Stimulated activated naive CD8-positive, alpha-beta T cell treated with anti-CD3 and anti-CD28 coated beads, Interleukin-15, Interleukin-2, amounts not matched to agents 100 U/mL and 50 U/mL, for 24 hours (primary cell): ENCODE measurements at regions not wholly inside any gene's neighbourhood (a gene's known extent, or its start where the extent isn't known, plus 50 kb on each side); places are given as distances from the start of the nearest gene placed in this dataset.

Experiments used
- ATAC-seq: fragments of 150-1000 bp; cut with Tn5 transposase; one replicate; pipeline ENCODE4 v1.10.0; 2021
- DNase-seq: peaks from one replicate; pipeline ENCODE4 v3.0.0; 2021

DNA sequence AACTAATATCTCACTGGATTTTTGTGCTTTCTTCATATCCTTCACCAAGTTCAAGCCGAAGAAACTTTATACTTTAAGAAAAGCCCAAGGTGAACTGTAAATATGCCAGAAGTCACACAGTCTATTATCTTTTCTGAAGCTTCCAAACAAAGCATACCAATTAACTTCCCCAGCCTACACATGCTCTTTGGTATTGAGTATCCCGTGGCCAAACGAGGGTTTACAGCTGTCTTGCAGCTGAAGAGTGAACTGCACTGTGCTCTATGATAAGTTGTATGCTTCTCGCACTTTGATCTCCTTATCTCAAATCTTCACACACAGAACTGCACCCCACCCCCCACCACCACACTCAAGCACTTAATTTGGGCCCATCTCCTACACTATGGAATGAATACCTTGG lies 215.6 kb upstream of the VEPH1 start:
- ATAC-seq, result no peak
- DNase-seq, result no peak

DNA sequence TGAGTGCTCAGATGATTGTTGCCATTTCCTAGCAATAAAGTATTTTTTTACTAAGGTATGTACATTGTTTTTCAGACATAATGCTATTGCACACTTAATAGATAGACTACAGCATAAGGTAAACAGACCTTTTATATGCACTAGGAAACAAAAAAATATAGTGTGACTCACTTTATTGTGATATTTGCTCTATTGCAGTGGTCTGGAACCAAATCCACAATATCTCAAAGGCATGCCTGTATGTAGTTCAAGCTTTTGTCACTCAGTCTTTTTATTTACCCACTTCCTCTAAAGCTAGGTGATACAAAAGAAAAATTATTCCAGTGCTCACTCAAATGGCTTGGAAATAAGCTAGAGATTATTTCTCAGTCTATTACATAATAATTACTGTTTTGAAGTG lies 209.9 kb upstream of the VEPH1 start:
- DNase-seq (no peak), ATAC-seq (no peak)

DNA sequence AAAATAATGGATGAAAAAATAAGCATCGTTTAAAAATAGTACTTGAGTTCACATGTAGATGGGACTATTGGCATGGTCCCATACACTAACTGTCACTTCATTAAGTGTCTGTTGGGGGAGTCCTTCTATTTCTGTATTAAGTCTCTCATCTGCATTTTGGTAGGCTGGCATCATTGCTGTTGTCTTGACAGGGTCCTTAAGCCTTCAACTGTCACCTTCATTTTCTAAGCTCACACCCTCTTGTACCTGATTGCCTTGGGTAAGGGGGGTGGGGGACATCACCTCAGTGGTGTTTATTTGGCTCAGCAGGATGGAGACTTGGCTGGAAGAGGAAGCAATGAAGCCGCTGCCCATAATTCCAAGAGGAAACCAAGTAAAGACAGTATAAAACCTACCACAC lies 202.0 kb upstream of the VEPH1 start:
- DNase-seq, result no peak
- ATAC-seq, result no peak

DNA sequence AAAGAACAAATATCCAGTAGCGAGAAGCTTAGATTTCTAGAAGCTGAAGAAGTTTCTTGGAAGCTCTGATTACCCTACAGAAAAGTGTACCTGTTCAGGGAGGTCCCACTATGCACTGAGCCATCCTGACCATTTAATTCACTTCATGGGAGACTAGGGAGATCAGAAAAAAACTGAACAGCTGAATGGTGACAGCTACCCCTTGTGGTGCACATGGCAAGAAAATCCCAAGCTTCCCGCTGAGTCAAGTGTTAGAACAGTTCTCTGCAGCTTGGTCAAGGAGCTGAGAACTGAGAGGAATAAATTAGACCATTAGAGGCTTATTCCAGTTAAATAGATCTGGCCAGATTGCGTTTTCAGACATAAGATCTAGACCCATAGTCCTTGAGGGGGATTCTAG lies 197.2 kb upstream of the VEPH1 start:
- no peak for DNase-seq
- ATAC-seq, result no peak

DNA sequence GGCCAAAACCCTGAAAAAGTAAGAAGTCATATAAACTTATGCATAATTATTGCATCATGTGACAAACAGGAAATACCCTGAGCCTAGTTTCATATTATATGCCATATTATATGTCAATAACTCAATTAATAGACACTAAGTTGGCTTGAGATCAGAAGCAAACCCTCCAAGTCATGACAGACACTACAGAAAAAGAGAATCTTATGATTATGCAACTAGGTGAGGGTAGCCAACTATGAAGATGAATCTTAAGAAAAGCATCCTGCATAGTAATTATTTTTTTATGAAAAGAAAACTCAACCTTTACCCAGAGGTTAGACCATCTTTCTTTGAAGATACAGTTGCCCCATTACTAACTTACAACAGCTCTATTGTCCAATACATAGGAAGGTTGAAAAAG lies 192.4 kb upstream of the VEPH1 start:
- no peak for ATAC-seq

DNA sequence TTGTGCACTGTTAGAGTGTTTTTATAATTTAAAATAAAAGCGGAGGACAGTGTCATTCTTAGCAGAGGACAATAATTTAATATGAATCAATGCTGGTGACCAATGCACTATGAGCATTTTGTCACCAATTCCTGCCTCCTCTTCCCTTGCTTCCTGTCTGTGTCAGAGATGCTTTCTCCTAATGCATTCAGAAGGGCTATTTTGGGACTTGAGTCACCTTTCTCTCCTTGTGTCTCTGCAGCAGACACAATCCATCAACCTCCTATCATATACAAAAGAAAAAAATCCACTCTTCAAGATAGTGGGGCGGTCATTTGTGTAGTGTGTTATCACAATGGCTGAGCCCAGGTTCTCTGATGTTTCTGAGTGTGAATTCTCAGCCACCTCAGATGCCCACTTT lies 191.9 kb upstream of the VEPH1 start:
- DNase-seq (no peak), ATAC-seq (no peak)

More for the DNA sequence above, 192.4 kb upstream of the VEPH1 start:
- no peak for DNase-seq

DNA sequence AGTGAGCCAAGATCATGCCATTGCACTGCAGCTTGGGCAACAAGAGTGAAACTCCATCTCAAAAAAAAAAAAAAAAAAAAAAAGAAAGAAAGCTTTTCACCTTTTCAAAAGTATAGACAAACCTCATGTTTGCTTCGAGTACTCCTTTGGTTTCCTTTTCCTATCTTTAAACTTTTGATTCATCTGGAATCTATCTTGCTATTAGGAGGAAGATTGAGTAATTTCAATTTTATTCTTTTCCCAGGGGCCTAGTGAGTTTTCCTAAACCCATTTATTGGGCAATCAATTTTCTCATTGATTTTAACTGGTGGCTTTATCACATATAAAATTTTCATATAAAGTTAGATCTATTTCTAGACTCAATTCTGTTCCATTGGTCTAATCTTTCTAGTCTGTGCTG lies 190.5 kb upstream of the VEPH1 start:
- ATAC-seq, result no peak
- DNase-seq, result no peak

DNA sequence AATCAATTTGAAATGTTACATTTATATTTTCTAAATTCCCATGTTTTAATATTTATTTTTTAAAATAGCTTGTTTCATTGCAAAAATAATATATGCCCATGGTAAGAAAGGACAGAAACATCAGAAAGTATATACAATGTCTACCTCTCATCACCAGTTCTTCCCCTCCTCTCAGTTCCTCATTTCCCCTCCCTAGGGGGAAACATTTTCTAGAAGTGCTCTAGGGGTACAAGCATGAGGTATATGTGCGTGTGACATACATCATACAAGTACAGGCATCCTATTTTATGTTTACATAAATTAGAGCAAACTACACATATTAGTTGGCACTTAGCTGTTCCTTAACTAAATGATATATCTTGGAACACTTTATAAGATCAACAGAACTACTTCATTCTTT lies 189.3 kb upstream of the VEPH1 start:
- DNase-seq (no peak), ATAC-seq (no peak)

DNA sequence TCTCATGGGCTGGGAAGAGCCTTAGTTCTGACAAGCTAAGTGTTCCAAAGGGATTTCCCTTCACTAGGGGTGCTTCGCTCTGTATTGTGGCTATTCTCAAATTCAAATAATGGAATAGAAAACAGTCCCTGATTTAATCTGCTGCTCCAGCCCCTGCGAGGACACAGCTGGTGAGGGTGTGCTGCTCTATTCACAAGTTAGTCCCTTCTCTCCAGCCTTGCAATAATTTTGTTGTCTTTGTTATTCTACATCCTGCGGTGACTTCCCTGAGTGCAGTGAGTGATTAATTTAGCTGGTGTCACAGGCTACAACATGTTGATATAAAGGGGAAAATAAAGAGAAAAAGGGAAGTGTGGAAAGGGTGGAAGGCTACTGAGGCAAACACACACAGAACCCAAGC lies 180.5 kb upstream of the VEPH1 start:
- no peak for DNase-seq
- no peak for ATAC-seq

DNA sequence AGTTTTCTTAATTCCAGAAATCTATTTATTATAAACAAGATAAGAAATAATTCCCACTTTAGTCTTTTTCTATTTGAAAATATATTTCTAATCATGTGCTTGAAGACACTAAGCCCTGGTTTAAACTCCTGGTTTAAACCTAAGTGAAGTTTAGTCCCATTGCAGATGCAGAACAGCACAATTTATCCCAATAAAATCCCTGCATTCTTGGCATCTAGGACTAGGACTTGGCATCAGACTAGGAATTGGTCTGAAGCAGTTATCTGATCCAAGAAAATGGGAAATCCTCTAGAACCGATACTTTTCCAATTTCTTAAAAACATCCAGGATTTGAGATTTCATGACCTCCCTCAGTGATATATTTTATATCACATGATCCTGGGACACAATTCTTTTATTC lies 168.8 kb upstream of the VEPH1 start:
- DNase-seq (no peak), ATAC-seq (no peak)

DNA sequence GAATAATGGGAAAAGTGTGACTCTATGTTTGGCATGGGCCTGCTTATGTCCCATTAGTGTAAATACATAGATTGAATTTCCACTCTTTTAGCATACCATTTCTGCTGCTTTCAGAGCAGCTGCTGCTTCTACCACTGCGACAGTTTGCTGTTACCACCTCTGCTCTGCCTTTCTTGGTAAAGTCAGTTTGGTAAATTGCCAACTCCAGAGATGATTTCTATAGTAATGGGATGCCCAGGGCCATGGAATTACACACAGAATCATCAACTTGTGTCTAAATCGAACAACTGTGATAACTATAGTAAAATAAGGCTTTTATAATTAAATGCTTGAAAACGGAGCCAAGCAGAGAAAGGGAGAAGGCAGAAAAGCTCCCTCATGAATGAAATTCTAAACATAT lies 168.4 kb upstream of the VEPH1 start:
- DNase-seq (no peak), ATAC-seq (no peak)

DNA sequence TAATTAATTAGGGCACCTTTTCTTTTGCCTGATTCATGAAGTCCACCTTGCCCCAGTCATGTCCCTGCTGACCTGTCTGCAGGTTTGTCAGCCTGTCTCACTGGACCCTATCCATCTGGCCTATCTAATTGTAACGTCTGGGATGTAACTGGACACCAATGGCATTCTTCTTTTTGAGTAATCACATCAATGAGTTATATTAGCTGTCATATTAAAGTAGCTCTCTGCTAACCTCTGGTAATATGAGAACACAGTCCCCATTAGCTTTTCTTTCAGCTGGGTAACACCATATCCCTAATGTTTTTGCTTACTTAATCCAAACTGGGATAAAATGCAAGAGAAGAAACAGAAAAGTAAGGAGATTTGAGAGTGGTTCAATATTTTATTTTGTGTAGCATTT lies 166.2 kb upstream of the VEPH1 start:
- no peak for DNase-seq
- ATAC-seq, result no peak

DNA sequence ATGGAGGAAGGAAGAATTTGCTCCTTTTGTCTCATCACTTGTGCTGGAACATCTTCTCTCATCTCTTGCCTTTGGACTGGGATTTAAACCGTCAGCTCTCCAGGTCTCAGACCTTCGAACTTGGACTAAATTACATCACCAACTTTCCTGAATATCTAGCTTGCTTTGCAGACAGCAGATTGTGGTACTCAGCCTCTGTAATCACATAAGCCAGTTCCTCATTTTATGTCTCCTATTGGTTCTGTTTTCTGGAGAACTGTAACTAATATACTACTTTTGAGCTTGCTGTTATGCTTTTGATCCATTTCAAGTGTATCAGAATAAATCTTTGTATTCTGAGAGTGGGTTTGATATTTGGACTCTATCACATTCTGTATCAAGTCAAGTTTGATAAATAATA lies 164.3 kb upstream of the VEPH1 start:
- ATAC-seq (no peak), DNase-seq (no peak)

DNA sequence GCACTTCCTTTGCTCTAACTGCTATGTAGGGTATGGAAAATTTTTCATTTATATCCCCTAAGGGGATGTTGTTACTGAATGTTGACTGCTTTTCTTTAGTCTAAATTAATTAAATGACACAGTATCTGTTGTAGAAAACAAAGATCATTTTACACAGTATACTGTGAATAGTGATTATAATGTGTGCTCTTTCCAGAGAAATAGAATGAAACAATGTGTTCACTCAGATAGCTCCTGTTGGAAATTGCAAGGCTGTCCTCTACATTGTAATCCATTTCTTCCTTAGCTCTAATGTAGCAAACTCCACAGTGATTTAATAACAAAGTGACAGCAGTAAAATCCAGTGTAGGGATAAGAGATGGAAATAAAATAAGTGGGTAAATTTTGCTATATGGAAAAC lies 159.0 kb upstream of the VEPH1 start:
- ATAC-seq, result no peak

DNA sequence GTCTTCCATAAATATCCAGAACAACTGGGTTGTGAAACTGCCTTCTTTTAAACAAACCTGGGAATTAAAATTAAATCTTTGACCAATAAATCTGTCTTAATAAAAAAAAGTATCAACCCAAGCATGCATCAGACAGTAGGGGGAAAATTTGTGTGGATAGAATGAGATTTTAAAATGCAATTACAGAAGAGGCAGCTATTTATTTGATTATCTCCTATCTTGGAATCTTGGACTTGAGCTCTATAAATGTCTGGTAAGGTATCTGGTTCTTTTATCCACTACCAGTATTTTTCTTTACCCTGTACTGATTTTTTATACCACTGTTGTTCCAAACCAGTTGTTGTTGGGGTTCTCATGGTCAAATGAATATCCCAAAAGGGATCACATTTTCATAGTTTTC lies 157.6 kb upstream of the VEPH1 start:
- DNase-seq (no peak), ATAC-seq (no peak)

More for the DNA sequence above, 159.0 kb upstream of the VEPH1 start:
- DNase-seq, result no peak

DNA sequence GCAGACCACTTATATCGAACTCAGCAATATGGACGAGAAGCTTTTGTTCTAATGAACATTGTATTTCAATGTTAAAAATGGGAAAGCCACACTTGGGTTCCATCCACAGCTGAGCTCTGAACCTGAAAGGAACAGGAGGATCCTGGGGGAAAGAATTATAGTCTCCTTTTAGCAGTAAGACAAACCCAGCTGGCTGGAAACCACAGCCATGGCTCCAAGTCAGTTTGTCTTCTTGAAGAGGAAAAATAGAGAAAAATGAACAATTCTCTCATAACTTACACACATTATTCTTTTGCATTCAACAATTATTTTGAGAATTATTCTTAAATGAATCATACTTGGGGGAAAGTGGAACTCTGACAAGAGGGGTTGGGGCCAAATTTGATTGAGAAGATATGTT lies 149.2 kb upstream of the VEPH1 start:
- DNase-seq (no peak), ATAC-seq (no peak)

DNA sequence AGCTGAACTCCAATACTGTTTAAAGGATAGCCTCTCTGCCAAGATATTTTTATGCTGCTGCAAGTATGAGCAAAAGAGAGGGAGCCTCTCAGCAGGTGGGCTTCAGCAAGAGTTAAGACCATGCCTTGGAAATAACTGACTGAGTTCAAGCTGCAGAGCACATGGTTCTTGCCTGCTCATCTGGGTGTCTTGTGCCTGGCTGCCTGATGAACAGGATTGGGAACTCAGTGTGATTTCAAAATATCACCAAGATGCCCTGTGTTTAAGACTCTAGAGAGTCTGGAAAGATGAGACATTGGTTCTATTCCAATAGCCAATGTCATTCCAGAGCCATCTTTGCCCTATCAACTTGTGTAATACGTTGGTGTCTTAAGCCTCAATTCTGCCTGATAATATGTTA lies 147.5 kb upstream of the VEPH1 start:
- ATAC-seq, result no peak
- DNase-seq, result no peak

DNA sequence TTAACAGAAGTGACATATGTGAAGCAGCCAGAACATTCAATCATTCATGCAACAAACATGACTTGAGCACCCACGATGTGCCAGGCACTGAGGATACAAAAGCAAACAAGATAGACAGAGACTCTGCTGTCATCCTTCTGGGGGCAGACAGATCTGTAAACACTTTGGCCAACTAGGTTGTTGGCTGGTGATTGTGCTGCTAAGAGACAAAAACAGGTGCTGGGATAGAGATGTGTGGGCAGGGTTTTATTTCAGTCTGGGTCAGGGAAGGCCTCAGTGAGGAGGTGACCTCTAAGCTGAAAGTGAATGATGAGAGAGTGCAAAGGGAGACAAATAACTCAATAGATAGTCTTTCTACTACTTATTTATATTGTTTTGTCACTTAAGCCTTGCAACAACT lies 147.0 kb upstream of the VEPH1 start:
- no peak for ATAC-seq
- no peak for DNase-seq

DNA sequence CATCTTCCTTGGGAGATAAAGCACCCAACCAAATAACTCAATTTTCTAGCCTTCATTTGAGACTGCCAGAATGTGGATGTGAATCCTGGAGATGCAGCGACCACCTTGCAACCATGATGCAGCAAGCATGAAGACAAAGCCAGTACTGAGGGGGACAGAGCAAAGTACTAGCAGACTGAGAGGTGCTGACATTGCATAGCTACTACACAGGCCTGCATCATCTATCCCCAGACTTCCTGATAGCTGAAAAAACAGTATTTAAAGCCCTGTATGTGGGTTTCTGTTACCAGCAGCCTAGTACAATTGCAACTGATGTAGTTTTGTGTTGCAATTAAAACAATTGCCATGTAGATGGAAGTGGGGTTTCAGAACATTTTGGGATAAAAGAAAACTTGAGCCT lies 146.3 kb upstream of the VEPH1 start:
- DNase-seq (no peak), ATAC-seq (no peak)

DNA sequence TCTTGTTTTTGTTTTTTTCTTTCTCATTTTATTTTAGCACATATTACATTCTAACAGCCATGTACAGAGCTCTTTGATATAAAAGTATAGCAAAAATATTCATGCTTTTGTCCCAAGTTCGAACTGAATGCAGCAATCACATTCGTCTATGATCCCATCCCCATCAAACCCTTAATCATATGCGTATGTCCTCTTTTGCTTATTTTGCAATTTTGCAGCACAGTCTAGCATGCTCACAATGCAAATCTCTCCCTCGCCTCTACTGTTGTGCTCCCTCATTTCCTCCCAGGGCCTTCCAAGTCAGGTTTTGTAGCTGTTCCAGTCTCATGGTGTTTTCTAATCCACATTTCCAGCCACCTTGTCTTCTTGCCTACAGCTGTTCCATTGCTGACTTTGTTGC lies 144.6 kb upstream of the VEPH1 start:
- ATAC-seq, result no peak
- no peak for DNase-seq

DNA sequence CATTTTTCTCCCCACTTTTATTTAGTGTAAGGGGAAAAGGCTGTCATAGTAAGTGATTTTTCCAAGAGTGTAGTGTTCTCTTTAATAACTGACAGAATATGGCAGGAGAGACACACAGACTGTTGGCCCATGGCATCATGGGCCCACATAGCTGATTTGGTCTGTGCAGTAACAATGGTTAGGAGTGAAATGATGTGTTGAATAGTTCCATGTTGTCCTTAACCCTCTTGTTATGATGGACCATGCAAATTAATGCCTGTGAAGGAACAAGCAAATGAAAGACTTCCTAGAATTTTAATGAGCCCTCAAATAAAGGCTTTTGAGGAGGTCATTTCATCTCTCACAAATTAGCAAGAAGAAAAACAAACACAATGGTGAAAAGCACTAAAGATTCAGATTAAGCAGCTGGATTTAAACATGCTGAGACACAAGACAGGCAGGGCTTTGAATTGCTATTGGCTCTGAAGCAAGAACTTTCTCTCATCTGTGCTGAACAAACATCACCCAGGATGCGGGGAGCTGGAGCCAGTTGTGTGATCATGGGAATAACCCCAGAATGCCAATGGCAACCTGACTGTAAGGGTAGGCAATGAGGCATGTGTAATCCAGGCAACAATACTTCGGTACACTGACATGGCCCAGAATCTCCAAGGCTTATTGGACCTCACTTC lies 136.7 kb upstream of the VEPH1 start:
- no peak for DNase-seq
- no peak for ATAC-seq

DNA sequence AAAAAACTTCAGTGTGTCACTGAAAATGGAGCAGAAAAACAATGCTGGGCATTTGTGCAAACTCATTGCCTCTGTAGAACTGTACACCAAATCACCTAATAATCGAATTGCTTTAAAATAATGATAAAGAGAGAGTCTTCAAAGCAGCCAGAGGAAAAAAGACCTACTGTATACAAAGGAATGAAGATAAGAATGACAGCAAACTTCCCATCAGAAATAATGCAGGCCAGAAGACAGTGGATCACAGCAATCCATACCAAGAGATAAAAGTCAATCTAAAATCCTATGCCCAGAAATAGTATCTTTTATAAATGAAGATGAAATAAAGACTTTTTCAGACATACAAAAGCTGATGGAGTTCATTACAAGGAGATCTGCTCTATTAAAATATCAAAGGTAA lies 134.7 kb upstream of the VEPH1 start:
- DNase-seq (no peak), ATAC-seq (no peak)

DNA sequence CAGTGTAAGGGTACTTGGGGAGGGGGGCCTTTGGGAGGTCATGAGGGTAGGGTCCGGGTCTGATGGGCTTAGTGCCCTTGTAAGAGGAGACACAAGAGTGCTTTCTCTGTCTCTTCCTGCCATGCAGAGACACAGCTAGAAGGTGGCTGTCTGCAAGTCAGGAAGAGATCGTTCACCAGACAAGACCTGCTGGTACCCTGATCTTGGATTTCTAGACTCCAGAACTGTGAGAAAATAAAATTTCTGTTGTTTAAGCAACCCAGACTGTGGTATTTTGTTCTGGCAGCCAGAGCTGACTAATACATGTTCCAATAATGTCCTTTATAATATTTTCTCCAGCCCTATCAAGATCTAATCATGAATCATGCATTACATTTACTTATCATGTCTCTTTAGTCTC lies 130.0 kb upstream of the VEPH1 start:
- ATAC-seq (no peak), DNase-seq (no peak)

DNA sequence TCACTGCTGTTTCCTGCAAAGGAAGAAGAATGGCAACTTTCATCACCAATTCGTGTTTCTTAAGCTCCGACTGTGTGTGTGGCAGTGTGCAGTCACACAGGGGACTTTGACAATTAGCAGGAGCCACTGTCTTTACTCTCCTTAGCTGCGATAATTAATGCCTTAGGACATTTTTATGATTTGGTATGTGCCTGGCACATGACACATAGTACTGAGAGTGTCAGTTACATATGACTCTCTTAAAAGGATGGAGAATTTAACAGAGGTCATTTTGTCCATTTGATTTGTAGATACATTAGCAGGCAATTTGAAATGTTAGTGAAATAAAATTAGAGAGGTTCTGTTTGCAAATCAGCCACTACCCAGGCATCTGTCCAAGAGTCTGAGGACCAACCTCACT lies 128.9 kb upstream of the VEPH1 start:
- ATAC-seq, result no peak
- no peak for DNase-seq

DNA sequence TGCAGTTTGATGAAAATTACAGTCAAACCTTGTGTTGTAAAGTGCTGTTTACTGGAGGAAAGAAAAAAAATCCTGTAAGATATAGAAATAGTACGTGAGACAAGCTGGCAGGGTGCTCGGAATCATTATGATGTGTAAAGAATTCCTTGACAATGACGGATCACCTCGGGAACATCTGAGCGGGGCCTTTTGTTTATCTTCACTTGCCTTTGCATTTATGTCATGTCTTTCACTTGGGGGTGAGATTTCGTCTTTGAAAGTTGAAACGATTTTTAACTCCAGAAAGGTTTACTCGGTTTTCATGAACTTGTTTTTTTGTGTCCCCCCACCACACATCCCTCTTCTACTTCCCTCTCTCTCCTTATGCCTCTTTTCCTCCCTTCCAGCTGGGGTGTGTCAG lies 128.3 kb upstream of the VEPH1 start:
- DNase-seq, result no peak
- no peak for ATAC-seq
